Adrenal gland (tissue), 9 donors: ENCODE measurements at regions not wholly inside any gene's neighbourhood (a gene's known extent, or its start where the extent isn't known, plus 50 kb on each side); places are given as distances from the start of the nearest gene placed in this dataset.
"Not testable (repeated sequence)": the region's sequence is repeated elsewhere in the genome, so short reads cannot be mapped to it uniquely, and the experiment has no call there.

ENCODE experiments used
- DNase-seq, 7 donors: peaks; one replicate each; pipeline ENCODE4 v3.0.0-alpha.2; 2019 to 2020
- H3K27ac ChIP-seq, 5 donors: fragments of 200-600 bp; sonication (generic) in 4 of 5; 1 replicate in 3 of 5; 2 replicates in 2 of 5; pipeline versions ENCODE4 v1.5.1 to v1.8.0; 2016 to 2020; ENCODE audit warnings: mild to moderate bottlenecking in 1 of 5
- H3K27me3 ChIP-seq: fragments of 200-600 bp; 2 replicates; pipeline ENCODE4 v1.8.0; 2021
- H3K36me3 ChIP-seq, 2 donors: fragments of 200-600 bp; replicated peaks in 1 of 2; 1 replicate in 1 of 2; 2 replicates in 1 of 2; pipeline versions ENCODE4 v1.5.1 to v1.8.0; 2018 to 2022
- H3K4me1 ChIP-seq, 2 donors: fragments of 200-600 bp; replicated peaks in 1 of 2; 1 replicate in 1 of 2; 2 replicates in 1 of 2; pipeline versions ENCODE4 v1.5.1 to v1.8.0; 2018 to 2021
- H3K4me3 ChIP-seq, 4 donors: fragments of 200-600 bp; sonication (generic) in 3 of 4; one replicate each; pipeline ENCODE4 v1.5.1; 2016 to 2018
- H3K9me3 ChIP-seq, 3 donors: fragments of 200-600 bp; sonication (generic) in 1 of 3; replicated peaks in 1 of 3; 1 replicate in 2 of 3; 2 replicates in 1 of 3; pipeline versions ENCODE4 v1.5.1 to v1.8.0; 2016 to 2021
- POLR2A ChIP-seq, 2 donors: fragments of 450-650 bp; IDR thresholded peaks; one replicate each; pipeline ENCODE4 v1.6.1; 2017; ENCODE audit warnings: antibody characterized with exemption in 2 of 2, mild to moderate bottlenecking in 2 of 2, moderate library complexity in 1 of 2
- WGBS, 4 donors: extraction: QIAGEN DNeasy Blood & Tissue Kit in 2 of 4; methylation state at CpG; one replicate each; pipeline versions ENCODE4 v1.1.5 to v1.1.7; 2013 to 2017; 5-methylcytosine and 5-hydroxymethylcytosine counted together
- intact Hi-C, 2 donors: fragments of 100-400 bp; cut with DNase I; formaldehyde crosslinking; loops; one replicate each; pipeline versions ENCODE4 v1.14.1 to v1.15.0; 2022 to 2023
- TF ChIP-seq, protein P1 (sequence below), 6 experiments: fragments of 450-650 bp in 4 of 6; fragments of 200-600 bp in 2 of 6; sonication (generic) in 1 of 6; IDR thresholded peaks; 1 replicate in 5 of 6; 2 replicates in 1 of 6; pipeline versions ENCODE4 v1.5.1 to v1.8.0; 2016 to 2021; ENCODE audit warnings: antibody characterized with exemption in 6 of 6, mild to moderate bottlenecking in 2 of 6, moderate library complexity in 1 of 6
- donor health status: healthy with polysubstance abuse.
- donor health status: Bipolar disorder and iron deficiency.
- donor health status: DM: yes; HTN: yes; CAD: no.
- donor health status: DM: no; HTN: no; CAD: no.
- donor health status: DM: no; HTN: no; CAD: no.

DNA sequence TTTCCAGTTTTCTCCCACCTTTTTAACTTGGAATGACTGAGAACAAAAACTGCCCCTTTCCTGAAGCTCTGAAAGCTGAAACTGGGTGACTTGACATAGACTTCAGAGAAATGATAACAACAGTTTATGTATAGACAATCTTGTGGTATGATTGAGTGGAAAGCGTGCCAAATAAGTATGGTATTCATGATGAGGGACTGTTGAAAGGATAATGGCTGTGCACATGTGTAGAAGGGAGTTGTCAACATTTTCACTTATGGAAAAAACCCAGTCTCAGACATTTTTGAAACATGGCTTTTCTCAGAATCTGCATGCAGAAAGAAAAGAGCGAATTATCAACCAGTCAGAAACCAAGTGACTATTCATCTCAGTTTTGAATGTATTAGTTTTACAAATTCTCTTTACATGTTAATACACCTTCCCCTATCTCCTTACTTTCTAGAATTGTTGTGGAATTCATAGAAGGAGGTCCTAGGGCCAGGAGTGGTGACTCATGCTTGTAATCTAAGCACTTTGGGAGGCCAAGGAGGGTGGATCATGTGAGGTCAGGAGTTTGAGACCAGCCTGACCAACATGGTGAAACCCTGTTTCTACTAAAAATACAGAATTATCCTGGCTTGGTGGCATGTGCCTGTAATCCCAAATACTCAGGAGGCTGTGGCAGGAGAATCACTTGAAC, 261.2 kb downstream of the S1PR1 start:
- Histone ChIP-seq H3K9me3 (no peaks in the 10 kb centered on the region), H3K4me3 (no peak overlapping the region), H3K36me3 (no peaks in the 10 kb centered on the region), H3K4me1 (no peaks in the 10 kb centered on the region), H3K27me3 (no peaks in the 10 kb centered on the region), H3K27ac (no peak overlapping the region)
- WGBS, 4 donors = 34 to 80% (median 73%) methylated on average over 2 of the region's 2 CpGs
- no peak for DNase-seq
- intact Hi-C loops = no loop called here
- TF ChIP-seq POLR2A (IDR thresholded peaks at IDR 0.05) = no peak
- TF ChIP-seq, protein P1, sequence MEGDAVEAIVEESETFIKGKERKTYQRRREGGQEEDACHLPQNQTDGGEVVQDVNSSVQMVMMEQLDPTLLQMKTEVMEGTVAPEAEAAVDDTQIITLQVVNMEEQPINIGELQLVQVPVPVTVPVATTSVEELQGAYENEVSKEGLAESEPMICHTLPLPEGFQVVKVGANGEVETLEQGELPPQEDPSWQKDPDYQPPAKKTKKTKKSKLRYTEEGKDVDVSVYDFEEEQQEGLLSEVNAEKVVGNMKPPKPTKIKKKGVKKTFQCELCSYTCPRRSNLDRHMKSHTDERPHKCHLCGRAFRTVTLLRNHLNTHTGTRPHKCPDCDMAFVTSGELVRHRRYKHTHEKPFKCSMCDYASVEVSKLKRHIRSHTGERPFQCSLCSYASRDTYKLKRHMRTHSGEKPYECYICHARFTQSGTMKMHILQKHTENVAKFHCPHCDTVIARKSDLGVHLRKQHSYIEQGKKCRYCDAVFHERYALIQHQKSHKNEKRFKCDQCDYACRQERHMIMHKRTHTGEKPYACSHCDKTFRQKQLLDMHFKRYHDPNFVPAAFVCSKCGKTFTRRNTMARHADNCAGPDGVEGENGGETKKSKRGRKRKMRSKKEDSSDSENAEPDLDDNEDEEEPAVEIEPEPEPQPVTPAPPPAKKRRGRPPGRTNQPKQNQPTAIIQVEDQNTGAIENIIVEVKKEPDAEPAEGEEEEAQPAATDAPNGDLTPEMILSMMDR (IDR thresholded peaks at IDR 0.05) = no peak

DNA sequence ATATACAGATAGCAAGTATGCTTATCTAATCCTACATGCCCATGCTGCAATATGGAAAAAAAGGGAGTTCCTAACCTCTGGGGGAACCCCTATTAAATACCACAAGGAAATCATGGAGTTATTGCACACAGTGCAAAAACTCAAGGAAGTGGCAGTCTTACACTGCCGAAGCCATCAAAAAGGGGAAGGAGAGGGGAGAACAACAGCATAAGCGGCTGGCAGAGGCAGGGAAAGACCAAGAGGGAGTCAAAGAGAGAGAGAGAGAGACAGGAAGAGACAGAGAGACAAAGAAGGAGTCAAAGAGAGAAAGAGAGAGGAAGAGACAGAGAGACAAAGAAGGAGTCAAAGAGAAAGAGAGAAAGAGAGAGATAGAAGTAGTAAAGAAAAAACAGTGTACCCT, 267.3 kb downstream of the S1PR1 start:
- H3K4me1 ChIP-seq, intact Hi-C loops, H3K4me3 ChIP-seq, DNase-seq, H3K27ac ChIP-seq, H3K9me3 ChIP-seq, H3K27me3 ChIP-seq, H3K36me3 ChIP-seq: not testable (repeated sequence)
- 52 to 66% (median 54%) methylated on average over 2 of the region's 2 CpGs for WGBS, 4 donors

DNA sequence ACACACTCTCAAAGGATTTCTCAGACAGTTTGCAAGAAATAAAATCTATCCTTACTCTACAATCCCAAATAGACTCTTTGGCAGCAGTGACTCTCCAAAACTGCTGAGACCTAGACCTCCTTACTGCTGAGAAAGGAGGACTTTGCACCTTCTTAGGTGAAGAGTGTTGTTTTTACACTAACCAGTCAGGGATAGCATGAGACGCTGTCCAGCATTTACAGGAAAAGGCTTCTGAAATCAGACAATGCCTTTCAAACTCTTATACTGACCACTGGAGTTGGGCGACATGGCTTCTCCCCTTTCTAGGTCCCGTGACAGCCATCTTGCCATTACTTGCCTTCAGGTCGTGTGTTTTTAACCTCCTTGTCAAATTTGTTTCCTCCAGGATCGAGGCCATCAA, 268.4 kb downstream of the S1PR1 start:
- 71 to 80% (median 77%) methylated on average over 5 of the region's 5 CpGs for WGBS, 4 donors
- H3K36me3 ChIP-seq, H3K4me3 ChIP-seq, H3K9me3 ChIP-seq, H3K27me3 ChIP-seq, H3K4me1 ChIP-seq, DNase-seq, H3K27ac ChIP-seq, intact Hi-C loops: not testable (repeated sequence)

DNA sequence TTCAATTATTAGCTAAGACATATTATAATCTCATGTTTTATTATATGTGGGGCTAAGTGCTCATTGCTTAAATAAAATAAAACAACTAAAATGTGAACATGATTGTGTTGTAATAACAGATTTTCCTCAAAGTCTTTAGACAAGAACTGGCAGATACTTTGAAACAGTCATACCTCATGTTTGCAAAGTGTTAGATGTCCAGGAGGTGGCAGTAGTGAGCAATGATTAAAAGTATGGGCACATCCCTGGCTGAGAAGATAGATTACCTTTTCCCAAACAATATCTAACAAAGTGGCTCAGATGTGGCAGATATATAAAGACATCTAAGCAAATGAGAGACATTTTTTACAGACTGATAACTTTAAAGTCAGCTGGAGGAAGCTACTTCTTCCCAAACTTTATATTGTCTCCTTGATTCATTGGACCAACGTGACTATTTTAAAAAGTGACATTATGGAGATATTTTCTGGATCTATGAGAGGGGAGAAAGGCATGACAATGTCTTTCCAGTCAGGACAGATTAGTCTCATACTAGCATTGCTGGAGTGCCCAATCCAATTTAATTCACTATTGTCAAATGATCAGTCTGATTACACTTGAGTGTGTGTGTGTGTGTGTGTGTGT, 269.8 kb downstream of the S1PR1 start:
- intact Hi-C loops = no loop called here
- Histone ChIP-seq H3K4me1 (no peaks in the 10 kb centered on the region), H3K9me3 (no peaks in the 10 kb centered on the region), H3K27me3 (no peaks in the 10 kb centered on the region), H3K27ac (no peak overlapping the region), H3K4me3 (no peak overlapping the region), H3K36me3 (no peaks in the 10 kb centered on the region)
- WGBS, 4 donors = 0 to 86% (median 84%) methylated on average over 1 of the region's 1 CpG
- DNase-seq = peak; percentile 17 to 57 (median 26)
- TF ChIP-seq, protein P1 (IDR thresholded peaks at IDR 0.05) = peak in 5 of 6 experiments; percentile 36 to 76 (median 47)
- no peak for TF ChIP-seq POLR2A (IDR thresholded peaks at IDR 0.05)

DNA sequence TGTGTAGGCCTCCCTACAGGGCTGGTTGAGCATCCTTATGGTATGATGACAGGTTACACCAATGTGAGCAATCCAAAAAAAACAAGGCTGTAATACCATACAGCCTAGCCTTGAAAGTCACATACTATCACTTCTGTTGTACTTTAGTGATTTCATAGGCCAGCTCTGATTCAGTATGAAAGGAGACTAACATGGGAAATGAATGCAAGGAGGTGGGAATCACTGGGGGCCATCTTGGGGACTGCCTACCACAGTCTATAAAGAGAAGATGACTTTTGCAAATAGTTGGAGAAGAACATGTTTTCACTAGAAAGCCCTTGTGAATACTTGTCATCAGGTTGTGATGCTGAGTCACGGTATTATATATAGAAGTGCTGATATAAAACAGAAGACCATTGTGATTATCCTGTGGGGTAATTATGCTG, 270.7 kb downstream of the S1PR1 start:
- 80 to 95% (median 84%) methylated on average over 1 of the region's 1 CpG for WGBS, 4 donors
- no peak for TF ChIP-seq POLR2A (IDR thresholded peaks at IDR 0.05)
- TF ChIP-seq, protein P1 (IDR thresholded peaks at IDR 0.05) = no peak
- intact Hi-C loops = no loop called here
- H3K4me3 ChIP-seq = no peak overlapping the region
- H3K4me1 ChIP-seq = no peaks in the 10 kb centered on the region
- H3K9me3 ChIP-seq = no peaks in the 10 kb centered on the region
- H3K36me3 ChIP-seq = no peaks in the 10 kb centered on the region
- no peak for DNase-seq
- no peak overlapping the region for H3K27ac ChIP-seq
- no peaks in the 10 kb centered on the region for H3K27me3 ChIP-seq
